BE2C (cell line): ENCODE measurements at regions not wholly inside any gene's neighbourhood (a gene's known extent, or its start where the extent isn't known, plus 50 kb on each side); places are given as distances from the start of the nearest gene placed in this dataset.

Experiments used
- DNase-seq: peaks from one replicate; pipeline ENCODE4 v3.0.0-alpha.2; 2020
- H3K27me3 ChIP-seq: fragments of 250-450 bp; sonication (Bioruptor Pico); 2 replicates; pipeline ENCODE4 v1.5.1; 2020; ENCODE audit warnings: mild to moderate bottlenecking
- H3K36me3 ChIP-seq: fragments of 250-450 bp; sonication (Bioruptor Pico); 2 replicates; pipeline ENCODE4 v1.5.1; 2020; ENCODE audit warnings: mild to moderate bottlenecking
- H3K4me1 ChIP-seq: fragments of 250-450 bp; sonication (Bioruptor Pico); 2 replicates; pipeline ENCODE4 v1.5.1; 2020
- H3K4me3 ChIP-seq: 2 replicates; pipeline ENCODE4 v1.5.1; 2011; ENCODE audit warnings: low read depth, low read length
- H3K9me3 ChIP-seq: fragments of 250-450 bp; sonication (Bioruptor Pico); 2 replicates; pipeline ENCODE4 v1.5.1; 2020
- TF ChIP-seq, protein P1 (sequence below): IDR thresholded peaks from 2 replicates; pipeline ENCODE4 v1.5.1; 2012; ENCODE audit warnings: mild to moderate bottlenecking, low read depth, low read length

- H3K4me3 ChIP-seq = no peak overlapping the region
- no peak for DNase-seq
These were observed 1096.9 kb upstream of the POT1 start for GRCh38 chr7:126026421-126027088.

GRCh38 chr7:126022452-126022851 is 1092.8 kb upstream of the POT1 start:
- Histone ChIP-seq H3K4me1 (no peaks in the 10 kb centered on the region), H3K36me3 (no peaks in the 10 kb centered on the region), H3K4me3 (no peak overlapping the region), H3K27me3 (no peaks in the 10 kb centered on the region), H3K9me3 (no peaks in the 10 kb centered on the region)
- TF ChIP-seq, protein P1, sequence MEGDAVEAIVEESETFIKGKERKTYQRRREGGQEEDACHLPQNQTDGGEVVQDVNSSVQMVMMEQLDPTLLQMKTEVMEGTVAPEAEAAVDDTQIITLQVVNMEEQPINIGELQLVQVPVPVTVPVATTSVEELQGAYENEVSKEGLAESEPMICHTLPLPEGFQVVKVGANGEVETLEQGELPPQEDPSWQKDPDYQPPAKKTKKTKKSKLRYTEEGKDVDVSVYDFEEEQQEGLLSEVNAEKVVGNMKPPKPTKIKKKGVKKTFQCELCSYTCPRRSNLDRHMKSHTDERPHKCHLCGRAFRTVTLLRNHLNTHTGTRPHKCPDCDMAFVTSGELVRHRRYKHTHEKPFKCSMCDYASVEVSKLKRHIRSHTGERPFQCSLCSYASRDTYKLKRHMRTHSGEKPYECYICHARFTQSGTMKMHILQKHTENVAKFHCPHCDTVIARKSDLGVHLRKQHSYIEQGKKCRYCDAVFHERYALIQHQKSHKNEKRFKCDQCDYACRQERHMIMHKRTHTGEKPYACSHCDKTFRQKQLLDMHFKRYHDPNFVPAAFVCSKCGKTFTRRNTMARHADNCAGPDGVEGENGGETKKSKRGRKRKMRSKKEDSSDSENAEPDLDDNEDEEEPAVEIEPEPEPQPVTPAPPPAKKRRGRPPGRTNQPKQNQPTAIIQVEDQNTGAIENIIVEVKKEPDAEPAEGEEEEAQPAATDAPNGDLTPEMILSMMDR = no peak
- no peak for DNase-seq

More at GRCh38 chr7:126026421-126027088, 1096.9 kb upstream of the POT1 start:
- Histone ChIP-seq H3K36me3 (no peaks in the 10 kb centered on the region), H3K27me3 (no peaks in the 10 kb centered on the region), H3K4me1 (no peaks in the 10 kb centered on the region), H3K9me3 (no peaks in the 10 kb centered on the region)
- TF ChIP-seq, protein P1 = no peak

DNA sequence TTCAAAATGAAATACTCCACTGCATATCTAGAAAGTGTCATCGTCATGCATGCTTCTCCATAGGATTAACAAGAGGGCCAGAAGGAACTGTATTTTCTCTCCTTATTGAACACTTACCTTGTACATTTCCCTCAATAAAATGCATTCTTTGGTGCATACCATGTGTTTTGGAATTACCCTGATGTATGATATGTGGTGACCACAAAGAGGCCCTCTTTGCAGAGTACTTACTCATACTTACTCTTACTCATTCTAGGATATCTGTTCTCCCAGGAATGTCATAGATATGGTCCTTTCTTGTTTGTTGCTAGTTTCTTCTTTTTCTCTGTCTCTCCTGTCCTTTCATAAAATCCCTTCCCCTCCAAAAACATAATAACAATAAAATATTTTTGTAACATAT is 1087.1 kb upstream of the POT1 start:
- Histone ChIP-seq H3K9me3 (no peaks in the 10 kb centered on the region), H3K27me3 (no peaks in the 10 kb centered on the region), H3K4me1 (no peaks in the 10 kb centered on the region), H3K4me3 (no peak overlapping the region), H3K36me3 (no peaks in the 10 kb centered on the region)
- DNase-seq = no peak
- TF ChIP-seq, protein P1 = no peak

DNA sequence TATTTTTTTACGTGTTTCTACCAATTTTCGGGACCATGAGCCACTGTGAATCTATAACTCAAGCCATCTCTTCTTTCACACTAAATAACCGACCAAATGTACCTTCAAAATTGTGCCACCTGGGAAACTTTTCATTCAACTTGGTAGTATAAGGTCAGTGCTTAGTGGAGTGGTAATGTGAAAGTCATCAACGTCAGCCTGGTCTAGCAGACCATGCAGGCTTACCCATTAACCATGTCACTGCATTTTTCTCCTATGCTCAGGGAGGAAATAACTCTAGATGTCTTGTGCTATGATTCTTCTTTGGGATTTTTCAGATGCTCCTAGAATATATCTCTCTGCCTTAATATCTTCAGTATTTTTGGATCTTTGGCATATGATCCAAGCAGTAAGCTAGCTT is 1075.4 kb upstream of the POT1 start:
- H3K9me3 ChIP-seq = no peaks in the 10 kb centered on the region
- H3K4me3 ChIP-seq = no peak overlapping the region
- no peaks in the 10 kb centered on the region for H3K4me1 ChIP-seq
- TF ChIP-seq, protein P1 = no peak
- no peaks in the 10 kb centered on the region for H3K27me3 ChIP-seq
- no peak for DNase-seq
- H3K36me3 ChIP-seq = no peaks in the 10 kb centered on the region

DNA sequence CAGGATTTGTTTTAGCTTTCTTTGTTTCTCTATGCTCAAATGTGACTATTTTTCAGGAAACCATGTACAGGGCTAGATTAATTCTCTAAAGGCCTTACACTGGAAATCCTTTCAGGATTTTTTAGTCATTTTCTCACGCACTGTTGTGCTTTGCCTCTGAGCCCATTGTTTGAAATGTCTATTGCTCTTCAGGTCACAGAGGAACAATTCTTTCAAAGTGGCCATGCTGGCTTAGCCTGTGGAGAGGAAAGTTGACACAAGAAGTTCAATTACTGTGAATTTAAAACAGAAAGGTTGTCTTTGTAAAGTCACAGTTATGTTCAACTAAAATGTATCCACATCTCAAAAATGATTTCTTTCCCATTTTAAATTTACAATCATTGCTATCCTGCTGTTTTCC is 1071.7 kb upstream of the POT1 start:
- H3K4me1 ChIP-seq = no peaks in the 10 kb centered on the region
- TF ChIP-seq, protein P1 = no peak
- no peaks in the 10 kb centered on the region for H3K36me3 ChIP-seq
- H3K27me3 ChIP-seq = no peaks in the 10 kb centered on the region
- no peak overlapping the region for H3K4me3 ChIP-seq
- H3K9me3 ChIP-seq = no peaks in the 10 kb centered on the region
- no peak for DNase-seq

GRCh38 chr7:125984795-125985194 is 1055.2 kb upstream of the POT1 start:
- no peaks in the 10 kb centered on the region for H3K9me3 ChIP-seq
- H3K4me3 ChIP-seq = no peak overlapping the region
- H3K36me3 ChIP-seq = no peaks in the 10 kb centered on the region
- TF ChIP-seq, protein P1 = no peak
- no peak for DNase-seq
- H3K27me3 ChIP-seq = no peaks in the 10 kb centered on the region
- no peaks in the 10 kb centered on the region for H3K4me1 ChIP-seq
